KMS-11 (cell line): ENCODE measurements at regions not wholly inside any gene's neighbourhood (a gene's known extent, or its start where the extent isn't known, plus 50 kb on each side); places are given as distances from the start of the nearest gene placed in this dataset.

ENCODE experiments used
- H2AFZ ChIP-seq: fragments of 200-600 bp; sonication (generic); 2 replicates; pipeline ENCODE4 v1.6.1; 2016; ENCODE audit warnings: antibody characterized with exemption, mixed run types, low read depth
- H3K27ac ChIP-seq: fragments of 200-600 bp; sonication (generic); 2 replicates; pipeline ENCODE4 v1.6.1; 2016; ENCODE audit warnings: mild to moderate bottlenecking, mixed run types
- H3K27me3 ChIP-seq: fragments of 200-600 bp; sonication (generic); 2 replicates; pipeline ENCODE4 v1.6.1; 2017; ENCODE audit warnings: mild to moderate bottlenecking, low read depth, mixed run types, moderate library complexity; ENCODE audit not compliant: insufficient read depth
- H3K36me3 ChIP-seq: fragments of 200-600 bp; sonication (generic); 2 replicates; pipeline ENCODE4 v1.6.1; 2017; ENCODE audit warnings: mild to moderate bottlenecking, mixed run types; ENCODE audit not compliant: insufficient read depth
- H3K4me1 ChIP-seq: fragments of 200-600 bp; sonication (generic); 2 replicates; pipeline ENCODE4 v1.6.1; 2016; ENCODE audit warnings: mild to moderate bottlenecking, low read depth, mixed run types; ENCODE audit not compliant: poor library complexity, severe bottlenecking
- H3K4me2 ChIP-seq: fragments of 200-600 bp; sonication (generic); 2 replicates; pipeline ENCODE4 v1.7.0; 2016; ENCODE audit warnings: mild to moderate bottlenecking, mixed run types
- H3K4me3 ChIP-seq: fragments of 200-600 bp; sonication (generic); IDR thresholded peaks from 2 replicates; pipeline ENCODE4 v1.6.1; 2017; ENCODE audit warnings: low read depth, low read length, mixed read lengths; ENCODE audit not compliant: insufficient read depth
- H3K79me2 ChIP-seq: fragments of 200-600 bp; sonication (generic); 2 replicates; pipeline ENCODE4 v1.6.1; 2016; ENCODE audit warnings: low read depth, mixed run types; ENCODE audit not compliant: insufficient read depth
- H3K9ac ChIP-seq: fragments of 200-600 bp; sonication (generic); 2 replicates; pipeline ENCODE4 v1.6.1; 2016; ENCODE audit warnings: mild to moderate bottlenecking, mixed run types
- H4K20me1 ChIP-seq: fragments of 200-600 bp; sonication (generic); 2 replicates; pipeline ENCODE4 v1.6.1; 2016; ENCODE audit warnings: mild to moderate bottlenecking, mixed run types; ENCODE audit not compliant: insufficient read depth
- CTCF ChIP-seq: fragments of 200-600 bp; sonication (generic); conservative IDR thresholded peaks from 2 replicates; pipeline ENCODE4 v1.6.1; 2017; ENCODE audit warnings: low read depth, mild to moderate bottlenecking, antibody characterized with exemption, low read length, moderate library complexity, mixed read lengths

GRCh38 chr2:151043484-151043883, 218.2 kb downstream of the RBM43 start:
- Histone ChIP-seq H3K27ac (no peak overlapping the region), H3K27me3 (no peaks in the 10 kb centered on the region), H3K36me3 (no peaks in the 10 kb centered on the region), H3K4me1 (no peaks in the 10 kb centered on the region), H3K4me3 (no peak overlapping the region), H2AFZ (no peak overlapping the region), H4K20me1 (no peaks in the 10 kb centered on the region), H3K4me2 (no peak overlapping the region), H3K79me2 (no peaks in the 10 kb centered on the region), H3K9ac (no peak overlapping the region)
- TF ChIP-seq CTCF: no peak

- H2AFZ ChIP-seq: no peak overlapping the region
- H3K4me3 ChIP-seq: no peak overlapping the region
- H3K27me3 ChIP-seq: no peaks in the 10 kb centered on the region
- no peak overlapping the region for H3K9ac ChIP-seq
- H4K20me1 ChIP-seq: no peaks in the 10 kb centered on the region
- H3K79me2 ChIP-seq: no peaks in the 10 kb centered on the region
- H3K36me3 ChIP-seq: no peaks in the 10 kb centered on the region
- H3K4me1 ChIP-seq: no peaks in the 10 kb centered on the region
- no peak overlapping the region for H3K27ac ChIP-seq
- no peak for TF ChIP-seq CTCF
- no peak overlapping the region for H3K4me2 ChIP-seq
Observed at GRCh38 chr2:151042964-151043363, 218.7 kb downstream of the RBM43 start.

- Histone ChIP-seq H4K20me1 (no peaks in the 10 kb centered on the region), H2AFZ (no peak overlapping the region), H3K79me2 (no peaks in the 10 kb centered on the region), H3K4me2 (no peak overlapping the region), H3K9ac (no peak overlapping the region), H3K27ac (no peak overlapping the region), H3K4me1 (no peaks in the 10 kb centered on the region), H3K36me3 (no peaks in the 10 kb centered on the region), H3K27me3 (no peaks in the 10 kb centered on the region), H3K4me3 (no peak overlapping the region)
- no peak for TF ChIP-seq CTCF
Observed at GRCh38 chr2:151040039-151040438, 221.6 kb downstream of the RBM43 start.

GRCh38 chr2:151038516-151038915, 223.1 kb downstream of the RBM43 start:
- H3K9ac ChIP-seq: no peak overlapping the region
- H3K27me3 ChIP-seq: no peaks in the 10 kb centered on the region
- no peaks in the 10 kb centered on the region for H4K20me1 ChIP-seq
- H3K4me1 ChIP-seq: no peaks in the 10 kb centered on the region
- H3K4me2 ChIP-seq: no peak overlapping the region
- TF ChIP-seq CTCF: no peak
- H3K4me3 ChIP-seq: no peak overlapping the region
- no peaks in the 10 kb centered on the region for H3K79me2 ChIP-seq
- no peaks in the 10 kb centered on the region for H3K36me3 ChIP-seq
- no peak overlapping the region for H2AFZ ChIP-seq
- no peak overlapping the region for H3K27ac ChIP-seq

GRCh38 chr2:151037434-151037833, 224.2 kb downstream of the RBM43 start:
- TF ChIP-seq CTCF: no peak
- no peak overlapping the region for H3K9ac ChIP-seq
- H3K4me3 ChIP-seq: no peak overlapping the region
- no peaks in the 10 kb centered on the region for H3K4me1 ChIP-seq
- H3K36me3 ChIP-seq: no peaks in the 10 kb centered on the region
- H3K27me3 ChIP-seq: no peaks in the 10 kb centered on the region
- H4K20me1 ChIP-seq: no peaks in the 10 kb centered on the region
- H3K4me2 ChIP-seq: no peak overlapping the region
- H3K79me2 ChIP-seq: no peaks in the 10 kb centered on the region
- H3K27ac ChIP-seq: no peak overlapping the region
- H2AFZ ChIP-seq: no peak overlapping the region
